ENCODE measurements at regions not wholly inside any gene's neighbourhood (a gene's known extent, or its start where the extent isn't known, plus 50 kb on each side); places are given as distances from the start of the nearest gene placed in this dataset.

- POLR2A ChIA-PET (ENCODE audit: partially characterized antibody), result no interaction called here
- no peak overlapping the region for H3K4me3 ChIP-seq (ENCODE audit: extremely low read depth in 1 of 4, insufficient read depth in 2 of 4, low read depth in 3 of 4, low read length in 4 of 4)
Measured at GRCh38 chr6:81999826-82000225, 247.3 kb upstream of the TENT5A start.

More at GRCh38 chr6:81999826-82000225, 247.3 kb upstream of the TENT5A start:
- no peak overlapping the region for H2BK15ac ChIP-seq (ENCODE audit: low read length)
- H2BK5ac ChIP-seq (ENCODE audit: low read depth, low read length), result no peak overlapping the region
- H2BK20ac ChIP-seq (ENCODE audit: low read length), result no peak overlapping the region
- H3K23ac ChIP-seq (ENCODE audit: insufficient read length), result no peak overlapping the region
- H2BK120ac ChIP-seq (replicated peaks; ENCODE audit: low read depth, low read length), result no peak overlapping the region
- no peak overlapping the region for H3K4ac ChIP-seq (replicated peaks; ENCODE audit: insufficient read length, low read depth, low read length)
- no peak overlapping the region for H2AFZ ChIP-seq (ENCODE audit: low read length)
- CTCF ChIA-PET (ENCODE audit: partially characterized antibody), result interaction anchor here (1.0 kb wide), 1 partner anchor 243 kb away, joined by 3 read pairs; no protein-coding TSS in a partner anchor
- peaks cover 0 to 3% (median 0%) of the 10 kb centered on the region in 4 experiments; a peak in 1 of 7 replicates for H3K4me1 ChIP-seq (replicated peaks in 1 of 4; ENCODE audit: control insufficient read depth in 3 of 4, insufficient read depth in 4 of 4, low read length in 3 of 4)
- H3K18ac ChIP-seq (ENCODE audit: extremely low read depth, low read length), result no peak overlapping the region
- no peaks in the 10 kb centered on the region for H3K79me2 ChIP-seq (ENCODE audit: control insufficient read depth in 1 of 2, insufficient read depth in 2 of 2, low read length in 2 of 2)
- no peak overlapping the region for H3K14ac ChIP-seq (ENCODE audit: insufficient read length)
- H3K27me3 ChIP-seq (replicated peaks in 1 of 4; ENCODE audit: control insufficient read depth in 3 of 4, extremely low read depth in 1 of 4, insufficient read depth in 3 of 4, low read length in 3 of 4), result no peaks in the 10 kb centered on the region
- no peak for DNase-seq (ENCODE audit: low read depth in 1 of 2, low spot score in 2 of 2)
- no peak overlapping the region for H3K27ac ChIP-seq (ENCODE audit: low read depth, low read length)
- no peak overlapping the region for H4K5ac ChIP-seq (ENCODE audit: insufficient read length, low read depth, low read length)
- H4K8ac ChIP-seq (ENCODE audit: extremely low read depth, insufficient read depth, low read length), result no peak overlapping the region
- WGBS, 2 experiments (ENCODE audit: extremely low coverage in 1 of 2, insufficient coverage in 1 of 2, insufficient read length in 1 of 2, insufficient replicate concordance in 2 of 2, low coverage in 1 of 2, low lambda C conversion rate in 2 of 2, missing lambda C conversion rate in 1 of 2), result 91% methylated on average over 1 of the region's 1 CpG; no CpG with 5 or more reads in 1 of the 2 experiments
- no peak for FAIRE-seq
- no peak overlapping the region for H2BK12ac ChIP-seq (ENCODE audit: low read depth, low read length)
- H3K9me3 ChIP-seq (ENCODE audit: insufficient read depth in 2 of 2, low read depth in 1 of 2, low read length in 1 of 2), result no peaks in the 10 kb centered on the region
- H2AK5ac ChIP-seq (ENCODE audit: low read depth, low read length), result no peak overlapping the region
- H3K56ac ChIP-seq (replicated peaks; ENCODE audit: insufficient read length, low read depth, low read length), result no peak overlapping the region
- H3K36me3 ChIP-seq (ENCODE audit: control insufficient read depth in 2 of 4, insufficient read depth in 4 of 4, low read length in 3 of 4), result no peaks in the 10 kb centered on the region
- no peaks in the 10 kb centered on the region for H4K20me1 ChIP-seq (replicated peaks in 1 of 2; ENCODE audit: control insufficient read depth in 1 of 2, insufficient read depth in 2 of 2, low read length in 2 of 2)
- H4K91ac ChIP-seq (replicated peaks; ENCODE audit: insufficient read length, low read length), result no peak overlapping the region
- H3K9ac ChIP-seq (replicated peaks in 1 of 4; ENCODE audit: extremely low read depth in 1 of 4, low read depth in 3 of 4, low read length in 3 of 4), result no peak overlapping the region
- H3K4me2 ChIP-seq (ENCODE audit: insufficient read depth in 1 of 2, low read depth in 2 of 2, low read length in 2 of 2), result no peak overlapping the region
- no peaks in the 10 kb centered on the region for H3K23me2 ChIP-seq (ENCODE audit: low read depth, low read length)
- no peak for TF ChIP-seq POLR2AphosphoS5 (IDR thresholded peaks at IDR 0.05; ENCODE audit: low read depth, low read length)
- TF ChIP-seq NANOG (IDR thresholded peaks at IDR 0.05; ENCODE audit: insufficient read depth, low read depth, low read length, poor library complexity, severe bottlenecking), result no peak
- TF ChIP-seq KDM5A (IDR thresholded peaks at IDR 0.05; ENCODE audit: low read length), result no peak
- TF ChIP-seq RFX5 (IDR thresholded peaks at IDR 0.05; ENCODE audit: borderline replicate concordance, low read depth, low read length), result no peak
- no peak for TF ChIP-seq RAD21 (IDR thresholded peaks at IDR 0.05 in 1 of 2, conservative IDR thresholded peaks at IDR 0.05 in 1 of 2; ENCODE audit: low read depth in 2 of 2, low read length in 2 of 2)
- no peak for TF ChIP-seq GTF2F1 (IDR thresholded peaks at IDR 0.05; ENCODE audit: borderline replicate concordance, low read depth, low read length)
- TF ChIP-seq MAX (IDR thresholded peaks at IDR 0.05), result no peak
- TF ChIP-seq CTBP2 (IDR thresholded peaks at IDR 0.05; ENCODE audit: borderline replicate concordance, insufficient read depth, insufficient read length, low read length), result no peak
- TF ChIP-seq SP4 (IDR thresholded peaks at IDR 0.05; ENCODE audit: low read length), result no peak
- no peak for TF ChIP-seq SIX5 (IDR thresholded peaks at IDR 0.05; ENCODE audit: low read depth, low read length)
- no peak for TF ChIP-seq CBX8 (IDR thresholded peaks at IDR 0.05; ENCODE audit: borderline replicate concordance, low read depth, low read length)
- TF ChIP-seq GABPA (IDR thresholded peaks at IDR 0.05; ENCODE audit: borderline replicate concordance, insufficient read depth, low read length), result no peak
- no peaks in the 10 kb centered on the region for H3K79me1 ChIP-seq (ENCODE audit: low read depth, low read length)

Data from H1 (cell line).